ENCODE measurements at regions not wholly inside any gene's neighbourhood (a gene's known extent, or its start where the extent isn't known, plus 50 kb on each side); places are given as distances from the start of the nearest gene placed in this dataset.
"Not testable (repeated sequence)": the region's sequence is repeated elsewhere in the genome, so short reads cannot be mapped to it uniquely, and the experiment has no call there.

DNA sequence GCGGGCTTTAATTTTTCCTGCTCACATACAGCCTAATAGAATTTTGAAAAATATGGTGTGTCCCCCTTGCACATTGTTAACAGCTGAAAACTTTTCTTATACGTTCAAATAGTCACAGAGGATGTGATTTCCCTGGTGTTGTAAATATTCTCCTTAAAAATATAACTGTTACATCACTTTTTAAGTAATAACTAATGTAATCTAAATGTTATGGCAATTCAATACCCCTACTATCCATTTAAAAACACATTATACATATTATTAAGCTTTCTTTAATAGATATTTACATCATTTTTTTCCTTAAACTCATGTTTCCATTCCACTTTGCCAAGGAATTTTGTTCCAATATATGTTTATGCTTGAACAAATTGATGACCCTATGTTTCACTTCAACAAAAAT lies 85.5 kb upstream of the S1PR1 start:
- DNase-seq = no peak

DNA sequence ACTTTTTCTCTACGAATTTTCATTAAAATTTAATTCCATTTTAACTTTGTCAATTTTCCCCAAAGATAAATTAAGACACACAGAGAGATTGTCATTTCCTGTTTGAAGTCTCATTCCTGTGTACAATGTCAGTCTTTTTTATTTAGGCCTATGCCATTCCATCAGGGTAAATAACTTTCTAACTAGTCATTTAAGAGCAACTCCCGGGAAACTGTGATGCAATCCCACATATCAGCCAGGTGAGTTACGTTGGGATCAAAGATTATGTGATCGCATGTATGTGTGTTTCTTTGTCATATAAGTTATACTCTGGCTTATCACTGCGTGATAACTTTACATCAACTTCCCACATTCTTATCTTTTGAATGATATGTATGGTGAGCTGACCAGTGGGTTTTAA lies 86.1 kb upstream of the S1PR1 start:
- DNase-seq = no peak

DNA sequence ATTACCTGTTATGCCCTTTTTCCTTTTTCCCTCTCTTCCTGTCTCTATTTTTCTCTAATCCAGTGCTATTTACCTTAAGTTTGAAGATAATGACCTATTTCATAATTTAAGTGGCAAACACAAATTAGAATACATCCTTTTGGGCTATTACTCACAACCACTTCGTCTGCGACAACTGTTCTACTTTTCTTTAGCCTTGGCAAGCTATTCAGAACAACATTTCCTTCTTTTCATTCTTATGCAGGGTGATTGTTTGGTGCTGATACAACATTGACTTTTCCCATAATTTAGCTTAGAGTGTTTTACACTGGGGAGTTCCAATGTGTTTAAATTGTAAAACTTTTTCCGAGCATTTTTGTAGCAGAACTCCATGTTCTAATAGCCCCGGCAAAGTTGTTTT lies 86.6 kb upstream of the S1PR1 start:
- no peak for DNase-seq

GRCh38 chr1:101148980-101149379 lies 87.8 kb upstream of the S1PR1 start:
- DNase-seq = no peak

DNA sequence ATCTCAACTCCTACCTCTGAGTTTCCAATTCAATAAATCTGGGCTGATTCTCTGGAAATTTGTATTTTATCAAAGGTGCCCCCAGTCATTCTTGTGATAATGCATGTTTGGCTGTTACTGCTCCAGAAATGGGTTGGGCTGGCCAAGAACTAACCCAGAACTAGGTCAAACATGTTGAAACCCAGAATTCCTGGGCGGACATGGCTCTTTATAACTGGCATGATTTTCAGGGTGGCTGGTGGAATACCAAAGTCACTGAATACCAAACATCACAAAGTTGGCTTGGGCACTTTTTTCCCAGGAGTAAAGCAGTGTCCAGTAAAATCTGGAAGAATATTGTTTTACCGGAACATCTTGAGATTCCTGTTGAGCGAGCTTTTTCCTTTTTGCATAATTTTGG lies 89.4 kb upstream of the S1PR1 start:
- DNase-seq = no peak

GRCh38 chr1:101145449-101145820 lies 91.4 kb upstream of the S1PR1 start:
- no peak for DNase-seq

DNA sequence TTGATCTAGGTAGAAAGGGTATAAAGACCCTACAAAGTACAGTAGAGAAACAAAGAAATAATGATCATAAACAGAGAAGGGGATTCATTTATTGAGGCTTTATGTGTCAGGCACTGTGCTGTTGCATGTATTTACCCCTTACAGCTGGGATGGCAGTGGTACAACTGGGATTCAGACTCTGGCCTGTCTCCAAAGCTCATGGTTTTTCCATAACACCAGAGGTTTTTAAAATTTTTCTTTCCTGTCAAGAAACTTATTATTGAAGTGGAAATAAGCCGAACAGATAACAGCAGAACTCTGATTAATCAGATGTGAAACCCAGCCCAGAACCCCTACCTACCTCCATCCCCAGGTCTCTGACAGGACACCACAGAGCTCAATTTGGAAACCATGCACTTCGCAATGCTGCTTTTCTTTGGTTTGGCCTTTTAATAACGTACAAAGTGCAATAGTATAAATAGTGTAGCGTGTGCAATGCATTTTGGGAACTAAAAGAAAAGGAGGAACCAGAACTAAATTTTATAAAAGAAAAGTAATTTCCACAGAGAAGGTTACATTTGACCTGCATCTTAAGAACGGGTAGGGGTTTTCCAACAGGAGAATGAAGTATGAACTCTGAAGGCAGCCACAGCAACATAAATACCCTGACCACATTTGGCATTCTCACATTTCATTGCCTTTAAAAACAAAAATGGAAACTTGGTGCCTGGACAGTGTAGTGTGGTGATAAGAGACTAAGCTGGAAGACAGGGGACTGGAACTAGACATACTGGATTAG lies 92.0 kb upstream of the S1PR1 start:
- no peak for DNase-seq

GRCh38 chr1:101142244-101142643 lies 94.6 kb upstream of the S1PR1 start:
- DNase-seq = no peak

DNA sequence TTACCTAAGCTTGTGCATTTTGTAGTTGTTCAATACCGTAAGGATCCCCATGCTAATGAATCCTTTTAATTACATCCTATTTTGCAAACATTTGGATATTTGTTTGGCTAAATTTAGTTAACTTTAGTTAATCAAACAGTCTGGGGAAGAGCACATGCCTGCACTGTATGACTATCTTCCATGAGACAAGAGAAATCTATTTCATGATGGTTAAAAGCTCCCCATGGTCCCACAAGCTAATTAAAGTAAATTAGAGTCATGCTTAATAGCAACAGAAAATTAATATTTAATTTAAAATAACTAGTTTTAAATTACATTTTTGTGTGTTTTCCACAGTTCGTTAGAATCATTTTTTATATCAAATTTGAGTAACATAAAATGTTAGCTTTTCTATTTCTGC lies 95.4 kb upstream of the S1PR1 start:
- DNase-seq = no peak

DNA sequence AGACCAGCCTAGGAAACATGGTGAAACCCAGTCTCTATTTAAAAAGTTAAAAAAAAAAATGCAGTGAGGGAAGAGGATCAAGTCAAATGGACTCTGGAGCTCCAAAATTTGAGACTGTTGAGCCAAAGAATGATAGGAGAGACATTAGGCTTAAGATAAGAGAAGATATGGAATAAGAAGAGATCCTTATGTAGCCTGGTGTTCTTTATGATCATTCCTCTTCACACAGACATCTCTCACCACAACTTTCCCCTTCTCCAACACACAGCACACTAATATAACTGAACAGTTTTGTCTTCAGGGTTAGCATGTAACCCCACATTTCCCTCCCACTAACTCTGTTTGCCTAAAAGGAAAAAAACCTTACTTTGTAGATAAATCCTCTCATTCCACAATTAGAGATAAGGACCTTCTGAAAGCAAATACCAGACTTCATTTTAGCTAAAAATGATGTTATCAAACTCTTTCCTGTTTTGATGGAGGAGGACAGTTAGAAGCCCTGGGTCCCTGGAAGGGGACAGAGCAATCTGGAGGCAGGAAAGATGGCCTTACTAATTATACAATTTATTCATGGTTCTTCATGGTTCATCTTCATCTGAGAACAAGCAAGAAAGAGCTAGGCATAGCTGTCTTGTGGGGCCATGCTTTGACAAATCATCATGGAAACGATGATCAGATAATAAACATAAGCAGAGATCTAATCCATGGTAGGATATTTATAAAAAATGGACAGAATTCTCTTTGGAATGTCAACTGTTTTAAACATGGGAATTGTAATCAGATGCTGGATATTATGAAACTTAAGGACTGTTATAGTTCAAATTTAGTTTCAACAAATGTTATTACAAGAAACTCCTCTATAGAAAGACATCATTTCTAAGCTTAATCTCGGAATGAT lies 96.7 kb upstream of the S1PR1 start:
- DNase-seq = no peak

GRCh38 chr1:101139130-101139529 lies 97.7 kb upstream of the S1PR1 start:
- no peak for DNase-seq

DNA sequence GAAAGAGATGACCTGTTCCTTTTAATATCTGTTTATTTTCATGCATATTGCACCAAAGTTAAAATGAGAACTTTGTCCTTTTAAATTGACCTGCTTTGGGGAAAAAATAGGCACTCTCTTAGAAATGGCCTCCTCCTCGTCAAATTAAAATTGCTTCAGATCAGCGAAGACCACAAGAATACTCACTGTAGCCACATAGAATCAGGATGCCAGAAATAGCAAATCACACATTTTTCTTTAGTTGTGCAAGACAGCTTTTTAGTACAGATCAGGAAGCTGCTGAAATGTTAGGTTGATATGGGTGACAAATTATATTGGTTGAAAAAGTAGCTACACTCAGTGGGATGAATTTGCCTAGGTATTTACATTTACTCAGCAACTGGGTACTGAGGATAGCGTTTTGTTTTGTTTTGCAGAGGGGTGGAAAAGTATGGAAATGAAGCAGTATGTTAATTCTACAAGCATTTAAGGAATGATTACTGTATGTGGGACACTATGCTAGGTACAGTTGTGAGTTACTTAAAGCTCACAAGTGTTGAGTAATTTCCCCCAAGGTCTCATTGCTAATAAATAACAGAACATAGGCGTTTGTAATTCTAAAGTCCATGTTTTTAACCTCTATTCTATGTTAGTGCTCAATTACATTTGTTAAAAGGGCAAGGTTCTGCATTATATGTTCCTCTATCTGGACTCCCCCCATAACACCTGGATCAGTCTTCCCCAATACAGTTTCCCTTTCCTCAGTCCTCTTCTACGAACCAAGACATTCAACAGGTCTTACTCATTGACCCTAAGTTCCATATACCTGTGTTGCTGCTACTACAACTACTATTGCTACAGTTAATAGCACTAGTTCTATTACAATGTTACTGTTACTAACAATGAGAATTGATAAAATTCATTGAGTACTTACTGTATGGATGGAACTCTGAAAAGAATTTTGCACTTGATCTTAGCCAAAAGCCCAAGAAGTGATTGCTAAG lies 99.4 kb upstream of the S1PR1 start:
- no peak for DNase-seq

DNA sequence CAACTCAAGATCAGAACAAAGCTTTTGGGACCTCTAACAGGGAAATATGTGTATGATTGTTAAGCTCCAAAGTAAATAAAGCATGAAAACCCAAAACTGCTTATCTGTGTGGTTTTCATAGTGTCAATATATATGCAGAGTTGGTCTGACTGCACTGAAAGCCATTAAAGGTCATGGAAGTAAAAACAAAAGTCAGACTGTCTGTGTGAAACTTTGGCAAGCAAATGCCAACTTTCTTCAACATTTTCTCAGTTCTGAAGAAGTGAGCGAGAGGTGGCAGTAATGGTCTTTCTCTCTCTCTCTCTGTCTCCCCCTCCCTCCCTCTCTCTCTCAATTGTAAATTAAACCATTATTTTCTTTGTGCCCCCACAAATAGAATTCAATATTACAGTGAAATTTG lies 100.1 kb upstream of the S1PR1 start:
- DNase-seq = no peak

DNA sequence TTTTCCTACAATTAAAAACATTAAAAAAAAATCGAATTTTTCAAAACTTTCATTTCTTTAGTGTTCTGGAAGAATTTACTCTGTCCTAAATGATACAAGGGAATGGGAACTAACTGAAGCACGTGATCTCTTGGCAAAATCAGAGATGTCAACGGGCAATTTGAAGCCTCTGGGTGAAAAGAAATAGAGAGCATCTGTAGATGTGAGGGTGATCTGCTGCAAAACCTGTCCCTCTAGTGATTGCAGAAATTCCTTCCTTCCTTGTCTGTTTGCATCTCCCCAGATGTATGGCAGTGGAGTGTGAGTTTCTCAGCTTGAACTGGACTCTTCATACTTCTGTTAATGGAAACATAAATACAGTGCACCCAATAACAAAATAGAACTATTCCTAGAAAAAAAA lies 100.5 kb upstream of the S1PR1 start:
- no peak for DNase-seq

DNA sequence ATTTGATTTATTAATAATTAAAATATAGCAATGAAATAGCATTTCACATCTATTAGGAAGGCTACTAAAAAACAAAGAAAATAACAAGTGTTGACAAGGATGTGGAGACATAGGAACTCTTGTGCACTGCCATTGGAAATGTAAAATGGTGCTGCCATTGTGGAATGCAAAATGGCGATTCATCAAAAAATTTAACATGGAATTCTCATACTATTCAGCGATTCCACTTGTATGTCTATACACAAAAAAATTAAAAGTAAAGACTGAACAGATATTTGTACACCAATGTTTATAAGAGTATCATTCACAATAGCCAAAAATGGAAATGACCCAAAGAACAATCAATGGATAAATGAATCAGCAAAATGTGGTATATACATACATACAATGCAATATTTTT lies 101.3 kb upstream of the S1PR1 start:
- DNase-seq = no peak

DNA sequence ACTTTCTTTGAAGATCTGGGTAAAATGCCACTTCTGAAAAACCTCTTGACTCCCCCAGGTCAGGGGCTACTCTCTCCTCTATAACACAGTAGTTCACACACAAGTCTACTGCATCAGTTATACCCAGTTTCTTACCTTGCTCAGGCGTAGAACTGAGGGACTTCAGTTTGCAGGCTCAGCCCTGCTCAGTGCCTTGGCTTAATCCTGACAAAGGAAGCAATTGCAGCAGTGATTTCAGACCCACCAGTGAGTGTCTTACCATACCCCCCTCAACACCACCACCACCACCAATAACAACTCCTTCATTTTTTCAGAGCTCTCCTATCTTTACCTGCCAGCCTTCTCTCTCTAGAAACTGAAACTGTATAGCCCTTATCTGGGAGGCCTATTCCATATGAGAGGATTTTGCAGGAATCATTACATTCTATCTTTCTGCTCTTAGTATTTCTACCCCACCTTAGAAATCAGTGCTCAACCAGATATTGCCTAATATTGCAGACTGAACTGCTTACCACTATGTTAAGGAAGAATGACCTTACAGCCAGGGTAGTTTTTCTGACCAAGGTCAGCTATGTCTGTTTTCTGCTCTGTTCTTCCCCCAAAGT lies 105.5 kb upstream of the S1PR1 start:
- no peak for DNase-seq

GRCh38 chr1:101130673-101131072 lies 105.1 kb upstream of the DPH5 start:
- DNase-seq = no peak

DNA sequence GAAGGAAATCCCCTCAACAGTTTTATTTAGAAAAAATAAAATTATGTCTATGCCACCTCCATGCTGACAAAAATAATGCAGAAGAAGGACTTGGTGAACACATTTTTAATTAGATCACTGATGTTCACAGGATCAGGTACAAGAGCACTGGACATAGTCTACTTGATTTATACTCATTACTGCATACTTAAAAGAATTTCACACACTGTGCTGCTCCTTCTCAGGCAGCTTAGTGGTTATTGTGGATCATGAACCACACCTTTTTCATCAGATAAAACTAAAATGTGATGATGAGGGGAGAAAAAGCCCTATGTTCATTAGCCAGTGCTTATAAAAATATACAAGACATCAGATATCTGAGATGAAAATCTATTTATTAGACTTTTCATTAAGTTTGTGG lies 103.3 kb upstream of the DPH5 start:
- no peak for DNase-seq

- DNase-seq = no peak
Measured at GRCh38 chr1:101128211-101128727, 102.7 kb upstream of the DPH5 start.

DNA sequence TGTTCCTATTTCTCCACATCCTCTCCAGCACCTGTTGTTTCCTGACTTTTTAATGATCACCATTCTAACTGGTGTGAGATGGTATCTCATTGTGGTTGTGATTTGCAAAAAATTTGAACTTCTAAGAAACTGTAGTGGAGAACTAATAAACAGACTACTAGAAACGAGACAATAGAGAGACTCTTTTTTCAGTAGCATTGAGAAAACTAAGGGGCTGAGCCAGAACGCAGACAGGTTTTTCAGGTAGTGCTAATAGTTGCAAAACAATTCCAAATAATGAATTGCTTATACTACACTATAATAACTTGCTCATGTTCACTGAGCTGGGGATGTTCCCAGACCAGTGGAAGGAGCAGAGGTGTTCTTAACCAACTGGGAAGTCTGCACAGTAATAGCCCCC lies 98.8 kb upstream of the DPH5 start:
- DNase-seq = no peak

DNA sequence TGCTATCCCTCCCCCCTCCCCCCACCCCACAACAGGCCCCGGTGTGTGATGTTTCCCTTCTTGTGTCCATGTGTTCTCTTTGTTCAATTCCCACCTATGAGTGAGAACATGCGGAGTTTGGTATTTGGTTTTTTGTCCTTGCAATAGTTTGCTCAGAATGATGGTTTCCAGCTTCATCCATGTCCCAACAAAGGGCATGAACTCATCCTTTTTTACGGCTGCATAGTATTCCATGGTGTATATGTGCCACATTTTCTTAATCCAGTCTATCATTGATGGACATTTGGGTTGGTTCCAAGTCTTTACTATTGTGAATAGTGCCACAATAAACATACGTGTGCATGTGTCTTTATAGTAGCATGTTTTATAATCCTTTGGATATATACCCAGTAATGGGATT lies 98.3 kb upstream of the DPH5 start:
- not testable (repeated sequence) for DNase-seq

- DNase-seq = no peak
Measured at GRCh38 chr1:101122452-101123166, 97.0 kb upstream of the DPH5 start.
